DND-41 (cell line): ENCODE measurements at regions not wholly inside any gene's neighbourhood (a gene's known extent, or its start where the extent isn't known, plus 50 kb on each side); places are given as distances from the start of the nearest gene placed in this dataset.

Experiments
- ATAC-seq: fragments of 200-7000 bp; cut with Tn5 transposase; 3 replicates; pipeline ENCODE4 v1.9.1; 2021; ENCODE audit warnings: low read depth; ENCODE audit not compliant: insufficient read depth
- DNase-seq: peaks from one replicate; pipeline ENCODE4 v3.0.0-alpha.2; 2020
- H2AFZ ChIP-seq: 2 replicates; pipeline ENCODE4 v1.6.0; 2012; ENCODE audit warnings: low read depth, low read length
- H3K27ac ChIP-seq: 2 replicates; pipeline ENCODE4 v1.5.1; 2012; ENCODE audit warnings: low read length, inconsistent platforms
- H3K27me3 ChIP-seq: fragments of 200-600 bp; sonication (generic); 2 replicates; pipeline ENCODE4 v1.6.0; 2012; ENCODE audit warnings: low read length, mild to moderate bottlenecking, inconsistent platforms; ENCODE audit not compliant: insufficient read depth, poor library complexity
- H3K36me3 ChIP-seq: 2 replicates; pipeline ENCODE4 v1.5.1; 2012; ENCODE audit warnings: low read length, inconsistent platforms; ENCODE audit not compliant: insufficient read depth
- H3K4me1 ChIP-seq: 2 replicates; pipeline ENCODE4 v1.5.1; 2012; ENCODE audit warnings: mild to moderate bottlenecking, low read length; ENCODE audit not compliant: insufficient read depth
- H3K4me2 ChIP-seq: 2 replicates; pipeline ENCODE4 v1.6.0; 2012; ENCODE audit warnings: mild to moderate bottlenecking, moderate library complexity, low read length, inconsistent platforms; ENCODE audit not compliant: insufficient read depth
- H3K4me3 ChIP-seq, 2 experiments: fragments of 200-600 bp in 1 of 2; shearing (Covaris generic) in 1 of 2; 2 replicates each; pipeline ENCODE4 v1.5.1; 2012 to 2016; ENCODE audit warnings: inconsistent platforms in 2 of 2, low read length in 2 of 2, mild to moderate bottlenecking in 2 of 2, low read depth in 1 of 2, moderate library complexity in 1 of 2
- H3K79me2 ChIP-seq: 2 replicates; pipeline ENCODE4 v1.6.0; 2012; ENCODE audit warnings: low read length, inconsistent platforms; ENCODE audit not compliant: insufficient read depth
- H3K9ac ChIP-seq: 2 replicates; pipeline ENCODE4 v1.6.0; 2012; ENCODE audit warnings: low read depth, mild to moderate bottlenecking, inconsistent platforms, low read length, moderate library complexity
- H3K9me3 ChIP-seq: 2 replicates; pipeline ENCODE4 v1.5.1; 2012; ENCODE audit warnings: low read length, moderate library complexity, mild to moderate bottlenecking, inconsistent platforms; ENCODE audit not compliant: insufficient read depth, severe bottlenecking
- H4K20me1 ChIP-seq: 2 replicates; pipeline ENCODE4 v1.6.0; 2012; ENCODE audit warnings: low read length; ENCODE audit not compliant: insufficient read depth
- CTCF ChIP-seq: IDR thresholded peaks from 2 replicates; pipeline ENCODE4 v1.5.1; 2012; ENCODE audit warnings: borderline replicate concordance, low read length, moderate library complexity, mild to moderate bottlenecking; ENCODE audit not compliant: poor library complexity, severe bottlenecking; ENCODE audit errors: extremely low read depth
- EZH2 ChIP-seq: IDR thresholded peaks from 3 replicates; pipeline ENCODE4 v1.6.1; 2012; ENCODE audit warnings: borderline replicate concordance, low read depth, mild to moderate bottlenecking, moderate library complexity, low read length, inconsistent platforms; ENCODE audit not compliant: severe bottlenecking

- no peak overlapping the region for H3K4me3 ChIP-seq
- no peaks in the 10 kb centered on the region for H3K4me1 ChIP-seq
- no peaks in the 10 kb centered on the region for H4K20me1 ChIP-seq
- H3K79me2 ChIP-seq: no peaks in the 10 kb centered on the region
- no peaks in the 10 kb centered on the region for H3K36me3 ChIP-seq
- no peak overlapping the region for H3K9ac ChIP-seq
- H3K4me2 ChIP-seq: no peak overlapping the region
- no peak for DNase-seq
- H3K27me3 ChIP-seq: no peaks in the 10 kb centered on the region
- no peak overlapping the region for H3K27ac ChIP-seq
- no peak overlapping the region for H2AFZ ChIP-seq
- no peaks in the 10 kb centered on the region for H3K9me3 ChIP-seq
- no peak for TF ChIP-seq EZH2
- TF ChIP-seq CTCF: no peak
- no peak for ATAC-seq
Measured at GRCh38 chr18:45142868-45143267, 462.2 kb downstream of the SETBP1 start.

GRCh38 chr18:45149712-45150111 lies 465.6 kb upstream of the SLC14A2 start:
- no peaks in the 10 kb centered on the region for H3K4me1 ChIP-seq
- no peaks in the 10 kb centered on the region for H3K79me2 ChIP-seq
- no peaks in the 10 kb centered on the region for H3K36me3 ChIP-seq
- H3K4me3 ChIP-seq: no peak overlapping the region
- H3K9ac ChIP-seq: no peak overlapping the region
- DNase-seq: no peak
- no peak for ATAC-seq
- no peaks in the 10 kb centered on the region for H4K20me1 ChIP-seq
- no peak overlapping the region for H3K27ac ChIP-seq
- no peak overlapping the region for H3K4me2 ChIP-seq
- no peak overlapping the region for H2AFZ ChIP-seq
- no peak for TF ChIP-seq CTCF
- no peak for TF ChIP-seq EZH2
- H3K27me3 ChIP-seq: no peaks in the 10 kb centered on the region
- H3K9me3 ChIP-seq: no peaks in the 10 kb centered on the region

- Histone ChIP-seq H3K4me3 (no peak overlapping the region), H3K27me3 (no peaks in the 10 kb centered on the region), H3K9me3 (no peaks in the 10 kb centered on the region), H2AFZ (no peak overlapping the region), H3K4me2 (no peak overlapping the region), H3K36me3 (no peaks in the 10 kb centered on the region), H3K79me2 (no peaks in the 10 kb centered on the region), H4K20me1 (no peaks in the 10 kb centered on the region), H3K4me1 (no peaks in the 10 kb centered on the region), H3K9ac (no peak overlapping the region), H3K27ac (no peak overlapping the region)
- DNase-seq: no peak
- ATAC-seq: no peak
- TF ChIP-seq EZH2 (no peak), CTCF (no peak)
Measured at GRCh38 chr18:45151645-45152044, 463.6 kb upstream of the SLC14A2 start.

GRCh38 chr18:45155526-45155925 lies 459.8 kb upstream of the SLC14A2 start:
- no peaks in the 10 kb centered on the region for H3K79me2 ChIP-seq
- H3K4me2 ChIP-seq: no peak overlapping the region
- no peak for DNase-seq
- H3K9me3 ChIP-seq: no peaks in the 10 kb centered on the region
- H2AFZ ChIP-seq: no peak overlapping the region
- no peak overlapping the region for H3K4me3 ChIP-seq
- no peaks in the 10 kb centered on the region for H3K36me3 ChIP-seq
- ATAC-seq: no peak
- TF ChIP-seq CTCF (no peak), EZH2 (no peak)
- no peak overlapping the region for H3K9ac ChIP-seq
- no peaks in the 10 kb centered on the region for H4K20me1 ChIP-seq
- H3K27me3 ChIP-seq: no peaks in the 10 kb centered on the region
- H3K4me1 ChIP-seq: no peaks in the 10 kb centered on the region
- H3K27ac ChIP-seq: no peak overlapping the region
